H9 (cell line): ENCODE measurements at regions not wholly inside any gene's neighbourhood (a gene's known extent, or its start where the extent isn't known, plus 50 kb on each side); places are given as distances from the start of the nearest gene placed in this dataset.

Experiments used
- DNase-seq: peaks from one replicate; pipeline ENCODE4 v3.0.0-alpha.2; 2017
- H2AFZ ChIP-seq: one replicate; pipeline ENCODE4 v1.6.1; 2013; ENCODE audit warnings: mild to moderate bottlenecking, low read length, control low read depth, moderate library complexity
- H2AK5ac ChIP-seq: 2 replicates; pipeline ENCODE4 v1.6.1; 2013; ENCODE audit warnings: low read length, control low read depth, mixed read lengths; ENCODE audit not compliant: insufficient read length
- H2BK120ac ChIP-seq: one replicate; pipeline ENCODE4 v1.6.1; 2013; ENCODE audit warnings: low read depth, mild to moderate bottlenecking, low read length, control low read depth, inconsistent platforms; ENCODE audit not compliant: poor library complexity, severe bottlenecking
- H2BK12ac ChIP-seq: 2 replicates; pipeline ENCODE4 v1.6.1; 2013; ENCODE audit warnings: low read length, control low read depth, mixed read lengths, low read depth; ENCODE audit not compliant: insufficient read length
- H2BK15ac ChIP-seq: 2 replicates; pipeline ENCODE4 v1.6.1; 2013; ENCODE audit warnings: low read depth, low read length, control low read depth
- H2BK20ac ChIP-seq: one replicate; pipeline ENCODE4 v1.6.1; 2013; ENCODE audit warnings: low read depth, mild to moderate bottlenecking, low read length, control low read depth, inconsistent platforms; ENCODE audit not compliant: poor library complexity, severe bottlenecking
- H2BK5ac ChIP-seq: 2 replicates; pipeline ENCODE4 v1.6.1; 2013; ENCODE audit warnings: low read length, control low read depth, mixed read lengths; ENCODE audit not compliant: insufficient read length
- H3K14ac ChIP-seq: 2 replicates; pipeline ENCODE4 v1.6.1; 2013; ENCODE audit warnings: low read length, control low read depth; ENCODE audit not compliant: insufficient read depth
- H3K18ac ChIP-seq: 2 replicates; pipeline ENCODE4 v1.6.1; 2013; ENCODE audit warnings: low read depth, mild to moderate bottlenecking, mixed read lengths, low read length, control low read depth; ENCODE audit not compliant: insufficient read length
- H3K23ac ChIP-seq: 2 replicates; pipeline ENCODE4 v1.6.1; 2013; ENCODE audit warnings: low read length, control low read depth, mixed read lengths, low read depth; ENCODE audit not compliant: insufficient read length
- H3K23me2 ChIP-seq: 2 replicates; pipeline ENCODE4 v1.6.1; 2013; ENCODE audit warnings: low read depth, mild to moderate bottlenecking, mixed read lengths, low read length, control low read depth; ENCODE audit not compliant: insufficient read length, poor library complexity, severe bottlenecking
- H3K27ac ChIP-seq: 2 replicates; pipeline ENCODE4 v1.5.1; 2013; ENCODE audit warnings: low read length, control low read depth, mixed read lengths, low read depth; ENCODE audit not compliant: insufficient read length
- H3K27me3 ChIP-seq: 2 replicates; pipeline ENCODE4 v1.6.1; 2013; ENCODE audit warnings: low read length, control low read depth, inconsistent platforms; ENCODE audit not compliant: insufficient read depth
- H3K4ac ChIP-seq: 2 replicates; pipeline ENCODE4 v1.6.1; 2013; ENCODE audit warnings: low read depth, mild to moderate bottlenecking, control low read depth, inconsistent platforms, low read length, moderate library complexity
- H3K4me1 ChIP-seq: 2 replicates; pipeline ENCODE4 v1.6.1; 2013; ENCODE audit warnings: low read length, control low read depth, inconsistent platforms; ENCODE audit not compliant: insufficient read depth
- H3K4me2 ChIP-seq: 2 replicates; pipeline ENCODE4 v1.6.1; 2013; ENCODE audit warnings: low read length, control low read depth, mixed read lengths; ENCODE audit not compliant: insufficient read length, insufficient read depth
- H3K56ac ChIP-seq: 2 replicates; pipeline ENCODE4 v1.6.1; 2013; ENCODE audit warnings: low read depth, mild to moderate bottlenecking, mixed read lengths, low read length, control low read depth; ENCODE audit not compliant: insufficient read length
- H3K79me1 ChIP-seq: 2 replicates; pipeline ENCODE4 v1.6.1; 2013; ENCODE audit warnings: low read depth, mild to moderate bottlenecking, moderate library complexity, low read length, control low read depth, inconsistent platforms; ENCODE audit not compliant: insufficient read depth, poor library complexity, severe bottlenecking
- H3K79me2 ChIP-seq: 2 replicates; pipeline ENCODE4 v1.6.1; 2013; ENCODE audit warnings: low read length, control low read depth, inconsistent platforms; ENCODE audit not compliant: insufficient read depth
- H3K9ac ChIP-seq: 2 replicates; pipeline ENCODE4 v1.6.1; 2013; ENCODE audit warnings: low read length, control low read depth, mixed read lengths; ENCODE audit not compliant: insufficient read length; ENCODE audit errors: extremely low read depth
- H3K9me3 ChIP-seq: one replicate; pipeline ENCODE4 v1.6.1; 2013; ENCODE audit warnings: low read depth, low read length, inconsistent platforms; ENCODE audit not compliant: control insufficient read depth
- H3T11ph ChIP-seq: one replicate; pipeline ENCODE4 v1.6.1; 2013; ENCODE audit warnings: mild to moderate bottlenecking, low read length, control low read depth, inconsistent platforms
- H4K20me1 ChIP-seq: one replicate; pipeline ENCODE4 v1.6.1; 2013; ENCODE audit not compliant: control insufficient read depth, insufficient read length, insufficient read depth
- H4K5ac ChIP-seq: 2 replicates; pipeline ENCODE4 v1.6.1; 2013; ENCODE audit warnings: low read depth, mild to moderate bottlenecking, mixed read lengths, low read length, control low read depth; ENCODE audit not compliant: insufficient read length
- H4K8ac ChIP-seq: replicated peaks from 2 replicates; pipeline ENCODE4 v1.6.1; 2013; ENCODE audit warnings: low read length, control low read depth, mixed read lengths, low read depth; ENCODE audit not compliant: insufficient read length
- H4K91ac ChIP-seq: 2 replicates; pipeline ENCODE4 v1.6.1; 2013; ENCODE audit warnings: low read depth, mild to moderate bottlenecking, moderate library complexity, mixed read lengths, low read length, control low read depth; ENCODE audit not compliant: insufficient read length
- H3K27ac Mint-ChIP-seq, 3 experiments: 2 replicates in 2 of 3; 3 replicates in 1 of 3; pipeline ENCODE4 v1.8.0; 2020 to 2021; ENCODE audit warnings: mixed read lengths in 3 of 3, mild to moderate bottlenecking in 1 of 3, moderate library complexity in 1 of 3
- H3K27me3 Mint-ChIP-seq: 2 replicates; pipeline ENCODE4 v1.8.0; 2021; ENCODE audit warnings: low read depth, mild to moderate bottlenecking, moderate library complexity, mixed read lengths
- H3K36me3 Mint-ChIP-seq, 3 experiments: 2 replicates in 2 of 3; 3 replicates in 1 of 3; pipeline ENCODE4 v1.8.0; 2020 to 2021; ENCODE audit warnings: low read depth in 3 of 3, mixed read lengths in 3 of 3; ENCODE audit not compliant: insufficient read depth in 1 of 3
- H3K4me1 Mint-ChIP-seq, 2 experiments: 2 replicates each; pipeline ENCODE4 v1.8.0; 2020; ENCODE audit warnings: mixed read lengths in 2 of 2
- H3K4me3 Mint-ChIP-seq, 2 experiments: 2 replicates in 1 of 2; 3 replicates in 1 of 2; pipeline ENCODE4 v1.8.0; 2020 to 2021; ENCODE audit warnings: mild to moderate bottlenecking in 2 of 2, mixed read lengths in 2 of 2, moderate library complexity in 1 of 2
- H3K9me3 Mint-ChIP-seq, 2 experiments: 2 replicates in 1 of 2; 3 replicates in 1 of 2; pipeline ENCODE4 v1.8.0; 2020; ENCODE audit warnings: mild to moderate bottlenecking in 2 of 2, mixed read lengths in 2 of 2, moderate library complexity in 1 of 2
- CTCF ChIP-seq: fragments of 200-600 bp; sonication (generic); conservative IDR thresholded peaks from 3 replicates; pipeline ENCODE4 v1.8.0; 2021; ENCODE audit warnings: antibody characterized with exemption, mild to moderate bottlenecking
- whole genome bisulfite sequencing: extraction: QIAGEN DNeasy Blood & Tissue Kit; methylation state at CpG from one replicate; pipeline ENCODE4 v1.1.7; 2013; ENCODE audit warnings: missing lambda C conversion rate, low lambda C conversion rate, mixed read lengths; ENCODE audit not compliant: insufficient read length; ENCODE audit errors: extremely low coverage; 5-methylcytosine and 5-hydroxymethylcytosine counted together

GRCh38 chr7:137147338-137147720, 196.2 kb downstream of the PTN start:
- no peak for TF ChIP-seq CTCF
- H2BK120ac ChIP-seq = no peak overlapping the region
- no peaks in the 10 kb centered on the region for H3K23me2 ChIP-seq
- no peaks in the 10 kb centered on the region for H3K9me3 Mint-ChIP-seq
- H2AK5ac ChIP-seq = no peak overlapping the region
- H3K27me3 Mint-ChIP-seq = no peaks in the 10 kb centered on the region
- H3K79me1 ChIP-seq = no peaks in the 10 kb centered on the region
- H4K5ac ChIP-seq = no peak overlapping the region
- no peak overlapping the region for H3K4ac ChIP-seq
- no peak overlapping the region for H3T11ph ChIP-seq
- H3K56ac ChIP-seq = no peak overlapping the region
- no peak overlapping the region for H3K18ac ChIP-seq
- no peak overlapping the region for H3K27ac ChIP-seq
- H3K79me2 ChIP-seq = no peaks in the 10 kb centered on the region
- no peak overlapping the region for H2BK15ac ChIP-seq
- DNase-seq = no peak
- H2BK5ac ChIP-seq = no peak overlapping the region
- no peaks in the 10 kb centered on the region for H3K4me1 ChIP-seq
- peaks cover 3 to 4% of the 10 kb centered on the region in 2 experiments for H3K4me1 Mint-ChIP-seq
- no peaks in the 10 kb centered on the region for H4K20me1 ChIP-seq
- no peaks in the 10 kb centered on the region for H3K9me3 ChIP-seq
- H3K27me3 ChIP-seq = no peaks in the 10 kb centered on the region
- H4K91ac ChIP-seq = no peak overlapping the region
- H3K4me2 ChIP-seq = no peak overlapping the region
- WGBS = no CpG with 5 or more reads among the region's 3 CpGs
- H3K4me3 Mint-ChIP-seq = no peak overlapping the region
- H3K27ac Mint-ChIP-seq = no peak overlapping the region
- H2BK12ac ChIP-seq = no peak overlapping the region
- H2AFZ ChIP-seq = no peak overlapping the region
- H4K8ac ChIP-seq = no peak overlapping the region
- H2BK20ac ChIP-seq = no peak overlapping the region
- H3K36me3 Mint-ChIP-seq = no peaks in the 10 kb centered on the region
- no peak overlapping the region for H3K23ac ChIP-seq
- no peak overlapping the region for H3K14ac ChIP-seq
- no peak overlapping the region for H3K9ac ChIP-seq
